ENCODE measurements at regions not wholly inside any gene's neighbourhood (a gene's known extent, or its start where the extent isn't known, plus 50 kb on each side); places are given as distances from the start of the nearest gene placed in this dataset.

DNA sequence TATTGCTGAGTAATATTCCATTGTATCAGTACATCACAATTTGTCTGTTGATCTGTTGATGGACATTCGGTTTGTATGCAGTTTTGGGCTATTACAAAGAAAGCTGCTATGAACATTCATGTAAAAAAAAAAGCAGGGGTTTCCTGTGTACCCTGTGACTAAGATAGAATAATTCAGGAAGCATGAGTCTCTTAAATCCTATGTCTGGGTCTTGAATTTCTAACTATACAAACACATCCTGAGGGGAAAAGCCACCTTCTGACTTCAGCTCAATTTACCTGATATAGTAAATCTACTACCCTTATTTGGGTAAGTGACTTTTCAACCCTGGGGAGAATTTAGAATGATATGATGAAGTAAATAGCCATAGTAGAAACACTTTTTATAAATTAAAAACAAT lies 94.6 kb upstream of the FUNDC1 start:
- WGBS (ENCODE audit: low lambda C conversion rate): 0% methylated on average over 1 of the region's 1 CpG
- ChIA-PET POLR2A (no interaction called here), CTCF (ENCODE audit: low intra/inter-chr PET ratio, low total read pairs) (no interaction called here)
- DNase-seq (ENCODE audit: low spot score): no peak
- in situ Hi-C loops (cut with HindIII; ENCODE audit: extremely low pct_ligation_motif_present, low pct_unique_long_range_greater_than_20kb) (no loop called here), intact Hi-C loops (cut with micrococcal nuclease; ENCODE audit: unreplicated experiment) (no loop called here)
- Histone ChIP-seq H3K79me2 (ENCODE audit: insufficient read depth, low read length) (no peaks in the 10 kb centered on the region), H3K4me2 (ENCODE audit: low read depth, low read length) (no peak overlapping the region), H3K36me3 (replicated peaks in 1 of 2; ENCODE audit: control insufficient read depth in 1 of 2, insufficient read depth in 2 of 2, low read length in 2 of 2) (no peaks in the 10 kb centered on the region), H2AFZ (ENCODE audit: low read length) (no peak overlapping the region), H3K27ac (ENCODE audit: extremely low read length, insufficient read depth, low read length) (no peak overlapping the region), H3K4me3 (replicated peaks in 1 of 3; ENCODE audit: insufficient read depth in 1 of 3, low read depth in 2 of 3, low read length in 3 of 3) (no peak overlapping the region), H3K9ac (ENCODE audit: insufficient read depth, low read depth, low read length) (no peak overlapping the region), H3K27me3 (ENCODE audit: control insufficient read depth in 1 of 2, insufficient read depth in 2 of 2, low read length in 2 of 2) (no peaks in the 10 kb centered on the region), H4K20me1 (ENCODE audit: insufficient read depth, low read length) (no peaks in the 10 kb centered on the region), H3K4me1 (ENCODE audit: insufficient read depth, low read length) (no peaks in the 10 kb centered on the region), H3K9me3 (ENCODE audit: low read length) (no peaks in the 10 kb centered on the region)
- BruUV-seq (replicated peaks): no TSS peak
- TF ChIP-seq ZNF570 (CRISPR knock-in tag; IDR thresholded peaks at IDR 0.05; ENCODE audit: borderline replicate concordance): no peak
- ATAC-seq: no peak
- no peak for FAIRE-seq

DNA sequence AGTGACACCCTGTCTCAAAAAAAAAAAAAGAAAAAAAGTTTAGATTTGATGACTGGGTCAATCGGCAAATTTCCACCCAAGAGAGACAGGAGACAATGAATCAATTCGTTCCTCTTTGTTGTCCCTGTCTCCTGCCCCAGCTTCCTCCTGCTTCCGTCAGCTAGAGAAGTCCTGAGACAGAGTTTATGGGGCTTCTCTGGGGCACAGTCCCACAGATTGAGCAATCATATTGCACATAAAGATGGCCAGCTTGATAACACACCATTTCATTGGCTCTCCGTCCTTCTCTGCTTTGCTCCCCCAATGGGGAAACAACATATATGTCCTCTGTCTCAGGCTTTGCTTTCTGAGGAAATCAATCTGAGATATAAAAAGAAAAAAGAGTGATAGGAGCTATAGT lies 78.4 kb upstream of the FUNDC1 start:
- intact Hi-C loops (cut with micrococcal nuclease; ENCODE audit: unreplicated experiment) (no loop called here), in situ Hi-C loops (cut with HindIII; ENCODE audit: extremely low pct_ligation_motif_present, low pct_unique_long_range_greater_than_20kb) (no loop called here)
- H3K4me3 ChIP-seq (replicated peaks in 1 of 3; ENCODE audit: insufficient read depth in 1 of 3, low read depth in 2 of 3, low read length in 3 of 3): no peak overlapping the region
- H3K4me2 ChIP-seq (ENCODE audit: low read depth, low read length): no peak overlapping the region
- H3K4me1 ChIP-seq (ENCODE audit: insufficient read depth, low read length): no peaks in the 10 kb centered on the region
- H3K27me3 ChIP-seq (ENCODE audit: control insufficient read depth in 1 of 2, insufficient read depth in 2 of 2, low read length in 2 of 2): no peaks in the 10 kb centered on the region
- TF ChIP-seq ZNF747 (CRISPR knock-in tag; IDR thresholded peaks at IDR 0.05; ENCODE audit: borderline replicate concordance): no peak
- TF ChIP-seq GPN1 (CRISPR knock-in tag; IDR thresholded peaks at IDR 0.05; ENCODE audit: borderline replicate concordance): no peak
- no peak for TF ChIP-seq NFE2 (CRISPR knock-in tag; IDR thresholded peaks at IDR 0.05)
- H4K20me1 ChIP-seq (ENCODE audit: insufficient read depth, low read length): no peaks in the 10 kb centered on the region
- BruUV-seq (replicated peaks): no TSS peak
- no peak overlapping the region for H2AFZ ChIP-seq (ENCODE audit: low read length)
- ATAC-seq: no peak
- no peaks in the 10 kb centered on the region for H3K79me2 ChIP-seq (ENCODE audit: insufficient read depth, low read length)
- ChIA-PET POLR2A (no interaction called here), CTCF (ENCODE audit: low intra/inter-chr PET ratio, low total read pairs) (no interaction called here)
- no peak for FAIRE-seq
- no peak for DNase-seq (ENCODE audit: low spot score)
- H3K9ac ChIP-seq (ENCODE audit: insufficient read depth, low read depth, low read length): no peak overlapping the region
- H3K9me3 ChIP-seq (ENCODE audit: low read length): no peaks in the 10 kb centered on the region
- no peak overlapping the region for H3K27ac ChIP-seq (ENCODE audit: extremely low read length, insufficient read depth, low read length)
- no peaks in the 10 kb centered on the region for H3K36me3 ChIP-seq (replicated peaks in 1 of 2; ENCODE audit: control insufficient read depth in 1 of 2, insufficient read depth in 2 of 2, low read length in 2 of 2)
- 0% methylated on average over 4 of the region's 4 CpGs for WGBS (ENCODE audit: low lambda C conversion rate)

Measured in HepG2 (cell line).